HCT116 (cell line): ENCODE measurements at regions not wholly inside any gene's neighbourhood (a gene's known extent, or its start where the extent isn't known, plus 50 kb on each side); places are given as distances from the start of the nearest gene placed in this dataset.
"Not testable (repeated sequence)": the region's sequence is repeated elsewhere in the genome, so short reads cannot be mapped to it uniquely, and the experiment has no call there.

ENCODE experiments used
- ATAC-seq: fragments of 200-7000 bp; cut with Tn5 transposase; 2 replicates; pipeline ENCODE4 v1.9.1; 2020; ENCODE audit warnings: mild to moderate bottlenecking, moderate library complexity
- BruUV-seq: library from RNA; stranded (reverse); fragments of 400-500 nt; replicated peaks from 2 replicates; lab custom pipeline; 2021; lab: Mats Ljungman, UMichigan
- CTCF ChIA-PET: fragments of 300-600 bp; sonication (Branson Sonifier 250); formaldehyde crosslinking; loops from one replicate; lab custom pipeline; 2021; ENCODE audit warnings: antibody characterized with exemption; lab: Charles Lee
- POLR2A ChIA-PET: fragments of 300-600, 350-600 bp; sonication (Branson Sonifier 250); formaldehyde crosslinking; loops from one replicate; lab custom pipeline; 2021; ENCODE audit warnings: antibody characterized with exemption; lab: Charles Lee
- RAD21 ChIA-PET, 2 experiments: fragments of 300-600 bp; sonication (Branson Sonifier 250); formaldehyde crosslinking; loops; one replicate each; lab custom pipeline; 2023; ENCODE audit warnings: low total read pairs in 2 of 2; ENCODE audit not compliant: uncharacterized antibody in 2 of 2, unreplicated experiment in 2 of 2, low non-redundant PET in 1 of 2; lab: Charles Lee
- DNase-seq: peaks from one replicate; pipeline ENCODE4 v3.0.0-alpha.2; 2010; ENCODE audit warnings: low read depth, low spot score
- H2AFZ ChIP-seq: fragments of 200-600 bp; shearing (Covaris generic), sonication (generic); 2 replicates; pipeline ENCODE4 v1.6.1; 2017; ENCODE audit warnings: low read depth, mixed run types, mixed read lengths, antibody characterized with exemption, low read length; ENCODE audit not compliant: poor library complexity, severe bottlenecking
- H3K27ac ChIP-seq: 2 replicates; pipeline ENCODE4 v1.5.1; 2012; ENCODE audit warnings: low read depth, low read length
- H3K27me3 ChIP-seq: fragments of 200-600 bp; sonication (generic); 2 replicates; pipeline ENCODE4 v1.6.1; 2016; ENCODE audit warnings: mixed run types, low read length, mixed read lengths; ENCODE audit not compliant: insufficient read depth
- H3K36me3 ChIP-seq, 2 experiments: fragments of 200-500 bp in 1 of 2; fragments of 200-600 bp in 1 of 2; sonication (Bioruptor generic) in 1 of 2; sonication (generic) in 1 of 2; 2 replicates each; pipeline versions ENCODE4 v1.5.1 to v1.6.1; 2014 to 2016; ENCODE audit warnings: low read length in 2 of 2, inconsistent platforms in 1 of 2, mixed read lengths in 1 of 2, mixed run types in 1 of 2; ENCODE audit not compliant: insufficient read depth in 2 of 2, control insufficient read depth in 1 of 2
- H3K4me1 ChIP-seq, 2 experiments: fragments of 200-600 bp in 1 of 2; sonication (generic) in 1 of 2; 2 replicates each; pipeline versions ENCODE4 v1.5.1 to v1.6.1; 2012 to 2017; ENCODE audit warnings: low read length in 2 of 2, inconsistent platforms in 1 of 2, mild to moderate bottlenecking in 1 of 2, mixed read lengths in 1 of 2, mixed run types in 1 of 2, moderate library complexity in 1 of 2; ENCODE audit not compliant: insufficient read depth in 2 of 2, control insufficient read depth in 1 of 2
- H3K4me2 ChIP-seq: fragments of 200-600 bp; sonication (generic); 2 replicates; pipeline ENCODE4 v1.6.1; 2017; ENCODE audit warnings: mixed run types, low read length, mixed read lengths
- H3K4me3 ChIP-seq, 2 experiments: fragments of 200-600 bp in 1 of 2; sonication (generic) in 1 of 2; replicated peaks in 1 of 2; 2 replicates each; pipeline ENCODE4 v1.5.1; 2011 to 2016; ENCODE audit warnings: low read length in 2 of 2, control low read depth in 1 of 2, low read depth in 1 of 2, mild to moderate bottlenecking in 1 of 2, mixed read lengths in 1 of 2, mixed run types in 1 of 2
- H3K79me2 ChIP-seq: fragments of 200-600 bp; sonication (generic); 2 replicates; pipeline ENCODE4 v1.6.1; 2017; ENCODE audit warnings: mild to moderate bottlenecking, mixed run types, low read length, moderate library complexity, mixed read lengths; ENCODE audit not compliant: insufficient read depth
- H3K9ac ChIP-seq: fragments of 200-600 bp; sonication (generic); 2 replicates; pipeline ENCODE4 v1.6.1; 2016; ENCODE audit warnings: low read length, mixed read lengths
- H3K9me2 ChIP-seq: fragments of 200-600 bp; sonication (generic), shearing (Covaris generic); 2 replicates; pipeline ENCODE4 v1.6.1; 2017; ENCODE audit warnings: mixed run types, mild to moderate bottlenecking, moderate library complexity; ENCODE audit not compliant: insufficient read depth
- H3K9me3 ChIP-seq, 2 experiments: fragments of 200-500 bp in 1 of 2; fragments of 200-600 bp in 1 of 2; sonication (Bioruptor generic) in 1 of 2; sonication (generic) in 1 of 2; 2 replicates each; pipeline ENCODE4 v1.6.1; 2014 to 2017; ENCODE audit warnings: low read length in 2 of 2, mixed read lengths in 2 of 2, inconsistent platforms in 1 of 2, low read depth in 1 of 2, mild to moderate bottlenecking in 1 of 2, mixed run types in 1 of 2, moderate library complexity in 1 of 2; ENCODE audit not compliant: control insufficient read depth in 1 of 2, insufficient read depth in 1 of 2
- H4K20me1 ChIP-seq: fragments of 200-600 bp; sonication (generic), shearing (Covaris generic); 2 replicates; pipeline ENCODE4 v1.6.1; 2017; ENCODE audit warnings: mixed run types, mild to moderate bottlenecking, moderate library complexity; ENCODE audit not compliant: insufficient read depth
- ATF3 ChIP-seq: IDR thresholded peaks from 2 replicates; pipeline ENCODE4 v1.6.1; 2012
- CEBPB ChIP-seq: IDR thresholded peaks from 2 replicates; pipeline ENCODE4 v1.6.1; 2012; ENCODE audit warnings: low read depth
- JUND ChIP-seq: IDR thresholded peaks from 2 replicates; pipeline ENCODE4 v1.6.1; 2012
- MAX ChIP-seq: IDR thresholded peaks from 2 replicates; pipeline ENCODE4 v1.6.1; 2012
- POLR2A ChIP-seq: IDR thresholded peaks from 2 replicates; pipeline ENCODE4 v1.7.0; 2011; ENCODE audit warnings: borderline replicate concordance; ENCODE audit not compliant: insufficient read depth, insufficient read length; ENCODE audit errors: extremely low read depth
- RAD21 ChIP-seq: IDR thresholded peaks from 2 replicates; pipeline ENCODE4 v1.6.1; 2012; ENCODE audit warnings: low read depth, mild to moderate bottlenecking
- SP1 ChIP-seq: IDR thresholded peaks from 2 replicates; pipeline ENCODE4 v1.6.1; 2012; ENCODE audit warnings: low read depth
- SRF ChIP-seq: IDR thresholded peaks from 2 replicates; pipeline ENCODE4 v1.6.1; 2012; ENCODE audit warnings: low read depth
- TCF7L2 ChIP-seq: IDR thresholded peaks from 2 replicates; pipeline ENCODE4 v1.7.0; 2011; ENCODE audit warnings: borderline replicate concordance, inconsistent platforms; ENCODE audit not compliant: insufficient read depth, insufficient read length; ENCODE audit errors: extremely low read depth
- ZNF274 ChIP-seq: fragments of 200-500 bp; sonication (Bioruptor generic); IDR thresholded peaks from 2 replicates; pipeline ENCODE4 v1.6.1; 2014; ENCODE audit warnings: mild to moderate bottlenecking, low read depth, low read length, inconsistent platforms
- intact Hi-C: fragments of 100-400 bp; cut with micrococcal nuclease; formaldehyde crosslinking; loops from 2 replicates; pipeline ENCODE4 v1.10.0; 2022

GRCh38 chr21:28381000-28381745, 611.5 kb downstream of the LTN1 start:
- DNase-seq, H3K79me2 ChIP-seq, BruUV-seq, H2AFZ ChIP-seq, H3K4me2 ChIP-seq, intact Hi-C loops, H3K27ac ChIP-seq, ATAC-seq, H3K9ac ChIP-seq, RAD21 ChIA-PET, CTCF ChIA-PET, H3K4me3 ChIP-seq, H3K27me3 ChIP-seq, H3K9me2 ChIP-seq, H4K20me1 ChIP-seq, H3K4me1 ChIP-seq, POLR2A ChIA-PET, H3K36me3 ChIP-seq: not testable (repeated sequence)
- peaks cover 10 to 19% of the 10 kb centered on the region in 2 experiments; a peak in 2 of 4 replicates for H3K9me3 ChIP-seq

GRCh38 chr21:28380241-28380640, 612.4 kb downstream of the LTN1 start:
- H3K4me1 ChIP-seq = no peaks in the 10 kb centered on the region
- H3K79me2 ChIP-seq = no peaks in the 10 kb centered on the region
- H2AFZ ChIP-seq = no peak overlapping the region
- H3K9ac ChIP-seq = no peak overlapping the region
- H3K27ac ChIP-seq = no peak overlapping the region
- H3K9me3 ChIP-seq = peaks cover 10 to 25% of the 10 kb centered on the region in 2 experiments; a peak in 2 of 4 replicates
- H3K4me3 ChIP-seq = no peak overlapping the region
- POLR2A ChIA-PET = no interaction called here
- intact Hi-C loops = no loop called here
- RAD21 ChIA-PET = no interaction called here
- no peak for TF ChIP-seq ZNF274
- TF ChIP-seq TCF7L2 = no peak
- TF ChIP-seq ATF3 = no peak
- no peak for TF ChIP-seq SP1
- TF ChIP-seq POLR2A = no peak
- no peak for TF ChIP-seq CEBPB
- no peak for TF ChIP-seq JUND
- TF ChIP-seq RAD21 = no peak
- no peak for TF ChIP-seq SRF
- no peak for TF ChIP-seq MAX
- TF ChIP-seq, all 23 proteins: peak for 0
- Histone ChIP-seq H3K9me2 (no peaks in the 10 kb centered on the region), H3K4me2 (no peak overlapping the region), H3K36me3 (no peaks in the 10 kb centered on the region), H3K27me3 (no peaks in the 10 kb centered on the region), H4K20me1 (no peaks in the 10 kb centered on the region)
- no peak for ATAC-seq
- no peak for DNase-seq
- BruUV-seq = no TSS peak
- CTCF ChIA-PET = no interaction called here
